C4-2B (cell line): ENCODE measurements at regions not wholly inside any gene's neighbourhood (a gene's known extent, or its start where the extent isn't known, plus 50 kb on each side); places are given as distances from the start of the nearest gene placed in this dataset.

ENCODE experiments used
- CTCF ChIP-seq: fragments of 450-650 bp; conservative IDR thresholded peaks from 2 replicates; pipeline ENCODE4 v1.5.1; 2017; ENCODE audit warnings: mild to moderate bottlenecking
- ZFX ChIP-seq: fragments of 450-650 bp; IDR thresholded peaks from 2 replicates; pipeline ENCODE4 v1.6.1; 2017

- TF ChIP-seq CTCF: no peak
- no peak for TF ChIP-seq ZFX
Measured at GRCh38 chr4:53941331-53941730, 123.1 kb downstream of the CHIC2 start.
